ENCODE measurements at regions not wholly inside any gene's neighbourhood (a gene's known extent, or its start where the extent isn't known, plus 50 kb on each side); places are given as distances from the start of the nearest gene placed in this dataset.

DNA sequence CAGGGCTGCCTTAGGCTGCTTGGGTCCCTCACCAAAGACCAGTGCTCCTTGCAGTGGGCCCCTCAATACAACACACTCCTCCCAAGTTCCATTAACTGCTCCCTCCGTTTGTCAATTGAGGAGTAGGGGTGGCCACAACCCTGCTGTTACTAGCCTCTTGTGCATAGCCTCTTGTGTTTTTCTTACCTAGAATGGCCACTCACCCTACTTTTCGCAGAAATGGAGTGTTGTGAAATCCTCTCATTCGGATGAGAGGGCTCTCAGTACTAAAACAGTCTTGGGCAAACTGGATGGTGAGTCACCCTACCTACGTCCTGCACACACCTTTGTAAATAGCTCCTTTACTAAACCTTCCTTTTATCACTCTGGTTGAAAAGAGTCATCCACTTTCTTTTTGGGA lies 253.9 kb downstream of the OSR1 start:
- ATAC-seq (ENCODE audit: poor library complexity) (no peak), DNase-seq (no peak)
- POLR2A ChIA-PET: no interaction called here
- H3K36me3 Mint-ChIP-seq (ENCODE audit: low read depth): no peaks in the 10 kb centered on the region
- Histone ChIP-seq H3K4me3 (ENCODE audit: low read length) (no peak overlapping the region), H3K27ac (ENCODE audit: low read depth in 1 of 2, low read length in 2 of 2) (no peak overlapping the region), H3K36me3 (ENCODE audit: insufficient read depth, low read length) (no peaks in the 10 kb centered on the region), H3K27me3 (ENCODE audit: control insufficient read depth in 1 of 2, insufficient read depth in 2 of 2, low read length in 2 of 2) (no peaks in the 10 kb centered on the region), H3K9me3 (ENCODE audit: control insufficient read depth in 1 of 2, insufficient read depth in 1 of 2, low read length in 2 of 2) (no peaks in the 10 kb centered on the region), H3K4me1 (ENCODE audit: insufficient read depth, low read length) (no peaks in the 10 kb centered on the region)
- no peak overlapping the region for H3K27ac Mint-ChIP-seq
- TF ChIP-seq, protein P1, sequence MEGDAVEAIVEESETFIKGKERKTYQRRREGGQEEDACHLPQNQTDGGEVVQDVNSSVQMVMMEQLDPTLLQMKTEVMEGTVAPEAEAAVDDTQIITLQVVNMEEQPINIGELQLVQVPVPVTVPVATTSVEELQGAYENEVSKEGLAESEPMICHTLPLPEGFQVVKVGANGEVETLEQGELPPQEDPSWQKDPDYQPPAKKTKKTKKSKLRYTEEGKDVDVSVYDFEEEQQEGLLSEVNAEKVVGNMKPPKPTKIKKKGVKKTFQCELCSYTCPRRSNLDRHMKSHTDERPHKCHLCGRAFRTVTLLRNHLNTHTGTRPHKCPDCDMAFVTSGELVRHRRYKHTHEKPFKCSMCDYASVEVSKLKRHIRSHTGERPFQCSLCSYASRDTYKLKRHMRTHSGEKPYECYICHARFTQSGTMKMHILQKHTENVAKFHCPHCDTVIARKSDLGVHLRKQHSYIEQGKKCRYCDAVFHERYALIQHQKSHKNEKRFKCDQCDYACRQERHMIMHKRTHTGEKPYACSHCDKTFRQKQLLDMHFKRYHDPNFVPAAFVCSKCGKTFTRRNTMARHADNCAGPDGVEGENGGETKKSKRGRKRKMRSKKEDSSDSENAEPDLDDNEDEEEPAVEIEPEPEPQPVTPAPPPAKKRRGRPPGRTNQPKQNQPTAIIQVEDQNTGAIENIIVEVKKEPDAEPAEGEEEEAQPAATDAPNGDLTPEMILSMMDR (IDR thresholded peaks at IDR 0.05): no peak
- H3K4me3 Mint-ChIP-seq: no peak overlapping the region
- intact Hi-C loops (cut with DNase I, micrococcal nuclease): no loop called here
- CTCF ChIA-PET: no interaction called here
- H3K9me3 Mint-ChIP-seq: peaks cover 6% of the 10 kb centered on the region
- H3K4me1 Mint-ChIP-seq (ENCODE audit: low read depth): no peaks in the 10 kb centered on the region
- no peaks in the 10 kb centered on the region for H3K27me3 Mint-ChIP-seq

DNA sequence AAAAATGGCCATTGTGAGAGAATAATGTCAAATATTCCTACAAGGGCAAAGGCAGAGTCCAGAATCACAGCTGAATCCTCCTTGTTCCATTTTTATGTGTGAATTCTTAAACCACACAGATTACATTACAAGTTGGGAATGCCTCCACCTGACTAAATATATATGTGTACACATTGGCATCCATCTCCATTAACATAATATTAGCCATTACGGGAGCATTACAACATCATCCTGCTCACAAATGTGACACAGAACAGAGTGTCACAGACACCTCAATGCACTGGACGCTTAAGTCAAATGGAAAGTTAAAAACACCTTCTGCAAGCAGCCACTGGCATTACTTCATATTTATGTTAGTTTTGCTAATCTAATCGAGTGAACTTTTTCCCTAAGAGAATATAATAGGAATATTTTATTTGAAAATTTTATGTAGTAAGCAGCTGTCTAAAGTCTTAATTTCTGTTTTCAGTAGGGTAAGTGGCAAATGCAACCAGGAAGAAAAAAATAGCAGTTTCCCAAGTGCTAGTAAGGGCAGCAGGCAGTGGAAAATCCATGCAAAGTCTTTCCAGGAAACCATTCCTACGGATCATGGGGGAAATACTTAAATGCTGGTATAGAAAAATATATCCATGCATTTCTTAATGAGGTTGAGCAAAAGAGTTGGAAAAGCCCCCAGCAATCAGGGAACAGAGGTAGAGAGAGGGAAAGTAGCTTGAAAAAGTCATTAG lies 255.6 kb downstream of the OSR1 start:
- H3K27ac Mint-ChIP-seq: no peak overlapping the region
- CTCF ChIA-PET: no interaction called here
- no peaks in the 10 kb centered on the region for H3K9me3 ChIP-seq (ENCODE audit: control insufficient read depth in 1 of 2, insufficient read depth in 1 of 2, low read length in 2 of 2)
- H3K36me3 ChIP-seq (ENCODE audit: insufficient read depth, low read length): no peaks in the 10 kb centered on the region
- peaks cover 6% of the 10 kb centered on the region for H3K9me3 Mint-ChIP-seq
- no peak overlapping the region for H3K4me3 Mint-ChIP-seq
- H3K4me1 Mint-ChIP-seq (ENCODE audit: low read depth): no peaks in the 10 kb centered on the region
- no peak overlapping the region for H3K27ac ChIP-seq (ENCODE audit: low read depth in 1 of 2, low read length in 2 of 2)
- no peaks in the 10 kb centered on the region for H3K4me1 ChIP-seq (ENCODE audit: insufficient read depth, low read length)
- no peaks in the 10 kb centered on the region for H3K27me3 ChIP-seq (ENCODE audit: control insufficient read depth in 1 of 2, insufficient read depth in 2 of 2, low read length in 2 of 2)
- no peaks in the 10 kb centered on the region for H3K27me3 Mint-ChIP-seq
- intact Hi-C loops (cut with DNase I, micrococcal nuclease): no loop called here
- no peak for ATAC-seq (ENCODE audit: poor library complexity)
- H3K36me3 Mint-ChIP-seq (ENCODE audit: low read depth): no peaks in the 10 kb centered on the region
- H3K4me3 ChIP-seq (ENCODE audit: low read length): no peak overlapping the region
- POLR2A ChIA-PET: no interaction called here
- TF ChIP-seq, protein P1 (IDR thresholded peaks at IDR 0.05): no peak
- DNase-seq: no peak

DNA sequence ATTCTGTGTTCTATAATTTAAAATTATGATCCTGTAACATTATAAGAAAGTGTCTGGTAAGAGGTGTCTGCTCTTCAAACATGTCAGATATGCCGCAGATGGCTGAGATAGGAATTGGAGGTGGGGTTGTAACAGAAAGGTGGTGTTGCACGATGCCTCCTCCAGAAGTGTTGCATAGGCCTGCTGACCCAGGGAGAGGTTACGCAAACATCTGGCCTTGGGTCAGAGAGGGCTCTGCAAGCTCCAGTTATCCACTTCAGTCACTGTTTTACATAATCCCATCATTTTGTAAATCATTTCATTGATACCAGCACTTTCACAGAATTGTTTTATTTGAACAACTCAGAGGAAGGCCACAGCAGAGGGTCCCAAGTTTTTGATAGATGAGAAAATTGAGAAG lies 256.5 kb downstream of the OSR1 start:
- H3K27me3 ChIP-seq (ENCODE audit: control insufficient read depth in 1 of 2, insufficient read depth in 2 of 2, low read length in 2 of 2): no peaks in the 10 kb centered on the region
- no peak for DNase-seq
- TF ChIP-seq, protein P1 (IDR thresholded peaks at IDR 0.05): no peak
- H3K27me3 Mint-ChIP-seq: no peaks in the 10 kb centered on the region
- no peaks in the 10 kb centered on the region for H3K9me3 ChIP-seq (ENCODE audit: control insufficient read depth in 1 of 2, insufficient read depth in 1 of 2, low read length in 2 of 2)
- no peak overlapping the region for H3K4me3 ChIP-seq (ENCODE audit: low read length)
- H3K4me3 Mint-ChIP-seq: no peak overlapping the region
- ChIA-PET CTCF (no interaction called here), POLR2A (no interaction called here)
- H3K36me3 ChIP-seq (ENCODE audit: insufficient read depth, low read length): no peaks in the 10 kb centered on the region
- H3K4me1 ChIP-seq (ENCODE audit: insufficient read depth, low read length): no peaks in the 10 kb centered on the region
- no peaks in the 10 kb centered on the region for H3K36me3 Mint-ChIP-seq (ENCODE audit: low read depth)
- intact Hi-C loops (cut with DNase I, micrococcal nuclease): no loop called here
- H3K4me1 Mint-ChIP-seq (ENCODE audit: low read depth): no peaks in the 10 kb centered on the region
- no peak for ATAC-seq (ENCODE audit: poor library complexity)
- H3K27ac ChIP-seq (ENCODE audit: low read depth in 1 of 2, low read length in 2 of 2): no peak overlapping the region
- H3K27ac Mint-ChIP-seq: no peak overlapping the region
- H3K9me3 Mint-ChIP-seq: peaks cover 4% of the 10 kb centered on the region
